Gastrocnemius medialis (tissue), 4 donors: ENCODE measurements at regions not wholly inside any gene's neighbourhood (a gene's known extent, or its start where the extent isn't known, plus 50 kb on each side); places are given as distances from the start of the nearest gene placed in this dataset.

Source experiments
- ATAC-seq, 2 donors: fragments of 150-250 bp; one replicate each; pipeline ENCODE4 v1.9.1; 2016
- DNase-seq, 2 donors: peaks; one replicate each; pipeline ENCODE4 v3.0.0-alpha.2; 2019
- H3K27ac ChIP-seq, 4 donors: fragments of 200-600 bp; sonication (generic); 1 replicate in 1 of 4; 2 replicates in 3 of 4; pipeline ENCODE4 v1.5.1; 2016 to 2018; ENCODE audit warnings: mild to moderate bottlenecking in 2 of 4, moderate library complexity in 1 of 4
- H3K27me3 ChIP-seq, 3 donors: fragments of 200-600 bp; sonication (generic) in 2 of 3; 1 replicate in 1 of 3; 2 replicates in 2 of 3; pipeline versions ENCODE4 v1.5.1 to v1.6.0; 2016 to 2019; ENCODE audit warnings: mild to moderate bottlenecking in 1 of 3, moderate library complexity in 1 of 3
- H3K36me3 ChIP-seq, 2 donors: fragments of 200-600 bp; sonication (generic) in 1 of 2; one replicate each; pipeline ENCODE4 v1.5.1; 2017 to 2018
- H3K4me1 ChIP-seq, 2 donors: fragments of 200-600 bp; sonication (generic) in 1 of 2; one replicate each; pipeline ENCODE4 v1.5.1; 2016 to 2017; ENCODE audit warnings: mild to moderate bottlenecking in 2 of 2
- H3K4me3 ChIP-seq, 4 donors: fragments of 200-600 bp; sonication (generic) in 3 of 4; 1 replicate in 1 of 4; 2 replicates in 3 of 4; pipeline ENCODE4 v1.5.1; 2016 to 2019; ENCODE audit warnings: mild to moderate bottlenecking in 2 of 4
- H3K9me3 ChIP-seq, 3 donors: fragments of 200-600 bp; sonication (generic) in 2 of 3; 1 replicate in 1 of 3; 2 replicates in 2 of 3; pipeline ENCODE4 v1.5.1; 2016 to 2019
- CTCF ChIP-seq, 5 experiments: fragments of 450-650 bp in 3 of 5; fragments of 200-600 bp in 2 of 5; sonication (generic) in 2 of 5; IDR thresholded peaks in 4 of 5; conservative IDR thresholded peaks in 1 of 5; 1 replicate in 4 of 5; 2 replicates in 1 of 5; pipeline ENCODE4 v1.5.1; 2016 to 2019; ENCODE audit warnings: antibody characterized with exemption in 5 of 5, mild to moderate bottlenecking in 3 of 5, moderate library complexity in 3 of 5
- POLR2A ChIP-seq, 2 donors: fragments of 450-650 bp; IDR thresholded peaks; one replicate each; pipeline ENCODE4 v1.6.1; 2017; ENCODE audit warnings: antibody characterized with exemption in 2 of 2, mild to moderate bottlenecking in 2 of 2, moderate library complexity in 2 of 2
- in situ Hi-C, 4 donors: fragments of 200-750 bp; cut with MboI; loops; one replicate each; pipeline versions ENCODE4 v1.15.0 to v1.8.0; 2017; ENCODE audit warnings: low sequenced_read_pairs in 4 of 4
- intact Hi-C: fragments of 100-400 bp; cut with DNase I; formaldehyde crosslinking; loops from one replicate; pipeline ENCODE4 v1.15.1; 2023; ENCODE audit warnings: low total_unique reads

- H3K4me3 ChIP-seq, result no peak overlapping the region
- H3K27me3 ChIP-seq, result no peaks in the 10 kb centered on the region
- peak in 2 of 5 experiments; percentile 17 to 26 for TF ChIP-seq CTCF (IDR thresholded peaks at IDR 0.05 in 4 of 5, conservative IDR thresholded peaks at IDR 0.05 in 1 of 5)
- no peak for TF ChIP-seq POLR2A (IDR thresholded peaks at IDR 0.05)
- no peaks in the 10 kb centered on the region for H3K9me3 ChIP-seq
- intact Hi-C loops, result loop anchor here (2.0 to 5.0 kb wide), 2 partner anchors 135 to 541 kb away; no protein-coding TSS in a partner anchor
- H3K36me3 ChIP-seq, result no peaks in the 10 kb centered on the region
- H3K4me1 ChIP-seq, result no peaks in the 10 kb centered on the region
- no peak overlapping the region for H3K27ac ChIP-seq
- ATAC-seq, result peak in 1 of 2 donors; percentile 45
- in situ Hi-C loops, result loop anchor here (5.0 to 10.0 kb wide), 4 partner anchors 107 to 537 kb away; no protein-coding TSS in a partner anchor
- DNase-seq, result no peak
Measured at GRCh38 chr1:192477630-192478029, 97.9 kb upstream of the RGS1 start.

- in situ Hi-C loops (no loop called here), intact Hi-C loops (no loop called here)
- no peak overlapping the region for H3K4me3 ChIP-seq
- no peaks in the 10 kb centered on the region for H3K27me3 ChIP-seq
- H3K4me1 ChIP-seq, result peaks cover 0 to 4% of the 10 kb centered on the region in 2 donors
- no peaks in the 10 kb centered on the region for H3K9me3 ChIP-seq
- no peak for TF ChIP-seq CTCF (IDR thresholded peaks at IDR 0.05 in 4 of 5, conservative IDR thresholded peaks at IDR 0.05 in 1 of 5)
- no peak for TF ChIP-seq POLR2A (IDR thresholded peaks at IDR 0.05)
- peak; percentile 81 for ATAC-seq
- DNase-seq, result peak; percentile 45 to 53
- H3K36me3 ChIP-seq, result no peaks in the 10 kb centered on the region
- peak overlapping the region; percentile 14 to 48 (median 36) for H3K27ac ChIP-seq
Measured at GRCh38 chr1:192485692-192486436, 89.7 kb upstream of the RGS1 start.

- H3K27me3 ChIP-seq, result no peaks in the 10 kb centered on the region
- H3K4me1 ChIP-seq, result peaks cover 0 to 4% of the 10 kb centered on the region in 2 donors
- H3K36me3 ChIP-seq, result no peaks in the 10 kb centered on the region
- no peak overlapping the region for H3K27ac ChIP-seq
- TF ChIP-seq POLR2A (IDR thresholded peaks at IDR 0.05), result no peak
- no peak for TF ChIP-seq CTCF (IDR thresholded peaks at IDR 0.05 in 4 of 5, conservative IDR thresholded peaks at IDR 0.05 in 1 of 5)
- DNase-seq (no peak), ATAC-seq (no peak)
- intact Hi-C loops, result no loop called here
- in situ Hi-C loops, result no loop called here
- no peak overlapping the region for H3K4me3 ChIP-seq
- H3K9me3 ChIP-seq, result no peaks in the 10 kb centered on the region
Measured at GRCh38 chr1:192488058-192488457, 87.5 kb upstream of the RGS1 start.

- Histone ChIP-seq H3K36me3 (no peaks in the 10 kb centered on the region), H3K4me3 (no peak overlapping the region), H3K27me3 (no peaks in the 10 kb centered on the region), H3K9me3 (no peaks in the 10 kb centered on the region), H3K27ac (no peak overlapping the region), H3K4me1 (peaks cover 0 to 4% of the 10 kb centered on the region in 2 donors)
- intact Hi-C loops, result no loop called here
- ATAC-seq, result no peak
- no peak for TF ChIP-seq POLR2A (IDR thresholded peaks at IDR 0.05)
- no peak for TF ChIP-seq CTCF (IDR thresholded peaks at IDR 0.05 in 4 of 5, conservative IDR thresholded peaks at IDR 0.05 in 1 of 5)
- no peak for DNase-seq
- in situ Hi-C loops, result no loop called here
Measured at GRCh38 chr1:192489047-192489446, 86.5 kb upstream of the RGS1 start.
